GM23338 (cell line): ENCODE measurements at regions not wholly inside any gene's neighbourhood (a gene's known extent, or its start where the extent isn't known, plus 50 kb on each side); places are given as distances from the start of the nearest gene placed in this dataset.

Experiments
- ATAC-seq: fragments of 200-7000 bp; cut with Tn5 transposase; 3 replicates; pipeline ENCODE4 v1.9.1; 2020
- DNase-seq: peaks from one replicate; pipeline ENCODE4 v3.0.0-alpha.2; 2015; ENCODE audit warnings: low spot score
- H2AFZ ChIP-seq: fragments of 200-600 bp; sonication (generic); 2 replicates; pipeline ENCODE4 v1.8.0; 2016; ENCODE audit warnings: antibody characterized with exemption, mild to moderate bottlenecking, moderate library complexity
- H3F3A ChIP-seq: fragments of 200-600 bp; sonication (generic); replicated peaks from 2 replicates; pipeline ENCODE4 v1.8.0; 2017; ENCODE audit warnings: antibody characterized with exemption, mixed run types, low read depth
- H3K27ac ChIP-seq: fragments of 200-600 bp; sonication (generic); 2 replicates; pipeline ENCODE4 v1.6.1; 2016; ENCODE audit warnings: low read depth
- H3K27me3 ChIP-seq: fragments of 200-600 bp; sonication (generic); 2 replicates; pipeline ENCODE4 v1.8.0; 2016; ENCODE audit warnings: mild to moderate bottlenecking, mixed run types, moderate library complexity; ENCODE audit not compliant: insufficient read depth
- H3K36me3 ChIP-seq: fragments of 200-600 bp; sonication (generic); 2 replicates; pipeline ENCODE4 v1.8.0; 2016; ENCODE audit warnings: mild to moderate bottlenecking; ENCODE audit not compliant: insufficient read depth
- H3K4me1 ChIP-seq: fragments of 200-600 bp; sonication (generic); 2 replicates; pipeline ENCODE4 v1.8.0; 2016; ENCODE audit warnings: mild to moderate bottlenecking, moderate library complexity; ENCODE audit not compliant: insufficient read depth
- H3K4me2 ChIP-seq: fragments of 200-600 bp; sonication (generic); 2 replicates; pipeline ENCODE4 v1.7.1; 2017; ENCODE audit warnings: mixed run types
- H3K4me3 ChIP-seq: fragments of 200-600 bp; sonication (generic); 2 replicates; pipeline ENCODE4 v1.6.1; 2016; ENCODE audit warnings: mixed run types
- H3K79me2 ChIP-seq: fragments of 200-600 bp; sonication (generic); replicated peaks from 2 replicates; pipeline ENCODE4 v1.8.0; 2017; ENCODE audit warnings: mild to moderate bottlenecking; ENCODE audit not compliant: insufficient read depth
- H3K9me2 ChIP-seq: fragments of 200-600 bp; sonication (generic); 2 replicates; pipeline ENCODE4 v1.8.0; 2017; ENCODE audit not compliant: insufficient read depth
- H4K20me1 ChIP-seq: fragments of 200-600 bp; sonication (generic); replicated peaks from 2 replicates; pipeline ENCODE4 v1.8.0; 2017; ENCODE audit warnings: mild to moderate bottlenecking; ENCODE audit not compliant: insufficient read depth
- H3K27ac Mint-ChIP-seq: 2 replicates; pipeline ENCODE4 v1.8.0; 2020; ENCODE audit warnings: inconsistent platforms, mild to moderate bottlenecking, moderate library complexity, mixed read lengths
- H3K27me3 Mint-ChIP-seq: 3 replicates; pipeline ENCODE4 v1.8.0; 2022; ENCODE audit warnings: low read depth, mild to moderate bottlenecking, moderate library complexity, mixed read lengths, inconsistent platforms; ENCODE audit not compliant: insufficient read depth, poor library complexity
- H3K36me3 Mint-ChIP-seq: 3 replicates; pipeline ENCODE4 v1.8.0; 2021; ENCODE audit warnings: low read depth, mild to moderate bottlenecking, inconsistent platforms, moderate library complexity, mixed read lengths
- H3K4me1 Mint-ChIP-seq: 3 replicates; pipeline ENCODE4 v1.8.0; 2020; ENCODE audit warnings: mild to moderate bottlenecking, inconsistent platforms, mixed read lengths
- H3K4me3 Mint-ChIP-seq: 3 replicates; pipeline ENCODE4 v1.8.0; 2021; ENCODE audit warnings: moderate library complexity, mild to moderate bottlenecking, inconsistent platforms, mixed read lengths
- H3K9me3 Mint-ChIP-seq: 3 replicates; pipeline ENCODE4 v1.8.0; 2020; ENCODE audit warnings: moderate library complexity, mild to moderate bottlenecking, inconsistent platforms, mixed read lengths
- CREB1 ChIP-seq: fragments of 250-450 bp; sonication (Bioruptor Pico); IDR thresholded peaks from 2 replicates; pipeline ENCODE4 v1.5.0; 2020; ENCODE audit warnings: low read depth, mild to moderate bottlenecking, moderate library complexity
- JUNB ChIP-seq: IDR thresholded peaks from one replicate; pipeline ENCODE4 v1.6.1; 2016; ENCODE audit warnings: antibody characterized with exemption; ENCODE audit not compliant: unreplicated experiment
- NANOG ChIP-seq: IDR thresholded peaks from 2 replicates; pipeline ENCODE4 v1.6.1; 2016; ENCODE audit warnings: antibody characterized with exemption, borderline replicate concordance
- POLR2AphosphoS5 ChIP-seq: IDR thresholded peaks from 2 replicates; pipeline ENCODE4 v1.6.1; 2016; ENCODE audit warnings: antibody characterized with exemption, low read depth
- ZNF114 ChIP-seq: fragments of 250-450 bp; sonication (Bioruptor Pico); IDR thresholded peaks from 2 replicates; pipeline ENCODE4 v1.5.0; 2020; ENCODE audit warnings: mild to moderate bottlenecking, moderate library complexity
- TF ChIP-seq, protein P1 (sequence below): fragments of 250-450 bp; sonication (Bioruptor Pico); IDR thresholded peaks from 2 replicates; pipeline ENCODE4 v1.5.0; 2020; ENCODE audit warnings: mild to moderate bottlenecking, moderate library complexity
- TF ChIP-seq, protein P2 (sequence below): IDR thresholded peaks from one replicate; pipeline ENCODE4 v1.6.1; 2018; ENCODE audit warnings: antibody characterized with exemption; ENCODE audit not compliant: unreplicated experiment

- Histone ChIP-seq H3K27ac (no peak overlapping the region), H3K79me2 (no peaks in the 10 kb centered on the region), H3K27me3 (no peaks in the 10 kb centered on the region), H3K4me1 (peaks cover 13% of the 10 kb centered on the region), H3K4me3 (no peak overlapping the region), H3F3A (no peaks in the 10 kb centered on the region), H3K9me2 (no peaks in the 10 kb centered on the region), H3K4me2 (no peak overlapping the region), H3K36me3 (no peaks in the 10 kb centered on the region), H4K20me1 (no peaks in the 10 kb centered on the region), H2AFZ (no peak overlapping the region)
- Mint-ChIP-seq H3K4me3 (no peak overlapping the region), H3K27ac (no peak overlapping the region), H3K27me3 (peaks cover 3% of the 10 kb centered on the region), H3K9me3 (no peaks in the 10 kb centered on the region), H3K36me3 (no peaks in the 10 kb centered on the region), H3K4me1 (peaks cover 22% of the 10 kb centered on the region; the same call in 2 of the 3 replicates)
- DNase-seq (no peak), ATAC-seq (no peak)
- TF ChIP-seq POLR2AphosphoS5 = no peak
- TF ChIP-seq CREB1 (CRISPR knock-in tag) = no peak
- TF ChIP-seq NANOG = no peak
- TF ChIP-seq ZNF114 (CRISPR knock-in tag) = no peak
- no peak for TF ChIP-seq JUNB
- TF ChIP-seq, protein P1, sequence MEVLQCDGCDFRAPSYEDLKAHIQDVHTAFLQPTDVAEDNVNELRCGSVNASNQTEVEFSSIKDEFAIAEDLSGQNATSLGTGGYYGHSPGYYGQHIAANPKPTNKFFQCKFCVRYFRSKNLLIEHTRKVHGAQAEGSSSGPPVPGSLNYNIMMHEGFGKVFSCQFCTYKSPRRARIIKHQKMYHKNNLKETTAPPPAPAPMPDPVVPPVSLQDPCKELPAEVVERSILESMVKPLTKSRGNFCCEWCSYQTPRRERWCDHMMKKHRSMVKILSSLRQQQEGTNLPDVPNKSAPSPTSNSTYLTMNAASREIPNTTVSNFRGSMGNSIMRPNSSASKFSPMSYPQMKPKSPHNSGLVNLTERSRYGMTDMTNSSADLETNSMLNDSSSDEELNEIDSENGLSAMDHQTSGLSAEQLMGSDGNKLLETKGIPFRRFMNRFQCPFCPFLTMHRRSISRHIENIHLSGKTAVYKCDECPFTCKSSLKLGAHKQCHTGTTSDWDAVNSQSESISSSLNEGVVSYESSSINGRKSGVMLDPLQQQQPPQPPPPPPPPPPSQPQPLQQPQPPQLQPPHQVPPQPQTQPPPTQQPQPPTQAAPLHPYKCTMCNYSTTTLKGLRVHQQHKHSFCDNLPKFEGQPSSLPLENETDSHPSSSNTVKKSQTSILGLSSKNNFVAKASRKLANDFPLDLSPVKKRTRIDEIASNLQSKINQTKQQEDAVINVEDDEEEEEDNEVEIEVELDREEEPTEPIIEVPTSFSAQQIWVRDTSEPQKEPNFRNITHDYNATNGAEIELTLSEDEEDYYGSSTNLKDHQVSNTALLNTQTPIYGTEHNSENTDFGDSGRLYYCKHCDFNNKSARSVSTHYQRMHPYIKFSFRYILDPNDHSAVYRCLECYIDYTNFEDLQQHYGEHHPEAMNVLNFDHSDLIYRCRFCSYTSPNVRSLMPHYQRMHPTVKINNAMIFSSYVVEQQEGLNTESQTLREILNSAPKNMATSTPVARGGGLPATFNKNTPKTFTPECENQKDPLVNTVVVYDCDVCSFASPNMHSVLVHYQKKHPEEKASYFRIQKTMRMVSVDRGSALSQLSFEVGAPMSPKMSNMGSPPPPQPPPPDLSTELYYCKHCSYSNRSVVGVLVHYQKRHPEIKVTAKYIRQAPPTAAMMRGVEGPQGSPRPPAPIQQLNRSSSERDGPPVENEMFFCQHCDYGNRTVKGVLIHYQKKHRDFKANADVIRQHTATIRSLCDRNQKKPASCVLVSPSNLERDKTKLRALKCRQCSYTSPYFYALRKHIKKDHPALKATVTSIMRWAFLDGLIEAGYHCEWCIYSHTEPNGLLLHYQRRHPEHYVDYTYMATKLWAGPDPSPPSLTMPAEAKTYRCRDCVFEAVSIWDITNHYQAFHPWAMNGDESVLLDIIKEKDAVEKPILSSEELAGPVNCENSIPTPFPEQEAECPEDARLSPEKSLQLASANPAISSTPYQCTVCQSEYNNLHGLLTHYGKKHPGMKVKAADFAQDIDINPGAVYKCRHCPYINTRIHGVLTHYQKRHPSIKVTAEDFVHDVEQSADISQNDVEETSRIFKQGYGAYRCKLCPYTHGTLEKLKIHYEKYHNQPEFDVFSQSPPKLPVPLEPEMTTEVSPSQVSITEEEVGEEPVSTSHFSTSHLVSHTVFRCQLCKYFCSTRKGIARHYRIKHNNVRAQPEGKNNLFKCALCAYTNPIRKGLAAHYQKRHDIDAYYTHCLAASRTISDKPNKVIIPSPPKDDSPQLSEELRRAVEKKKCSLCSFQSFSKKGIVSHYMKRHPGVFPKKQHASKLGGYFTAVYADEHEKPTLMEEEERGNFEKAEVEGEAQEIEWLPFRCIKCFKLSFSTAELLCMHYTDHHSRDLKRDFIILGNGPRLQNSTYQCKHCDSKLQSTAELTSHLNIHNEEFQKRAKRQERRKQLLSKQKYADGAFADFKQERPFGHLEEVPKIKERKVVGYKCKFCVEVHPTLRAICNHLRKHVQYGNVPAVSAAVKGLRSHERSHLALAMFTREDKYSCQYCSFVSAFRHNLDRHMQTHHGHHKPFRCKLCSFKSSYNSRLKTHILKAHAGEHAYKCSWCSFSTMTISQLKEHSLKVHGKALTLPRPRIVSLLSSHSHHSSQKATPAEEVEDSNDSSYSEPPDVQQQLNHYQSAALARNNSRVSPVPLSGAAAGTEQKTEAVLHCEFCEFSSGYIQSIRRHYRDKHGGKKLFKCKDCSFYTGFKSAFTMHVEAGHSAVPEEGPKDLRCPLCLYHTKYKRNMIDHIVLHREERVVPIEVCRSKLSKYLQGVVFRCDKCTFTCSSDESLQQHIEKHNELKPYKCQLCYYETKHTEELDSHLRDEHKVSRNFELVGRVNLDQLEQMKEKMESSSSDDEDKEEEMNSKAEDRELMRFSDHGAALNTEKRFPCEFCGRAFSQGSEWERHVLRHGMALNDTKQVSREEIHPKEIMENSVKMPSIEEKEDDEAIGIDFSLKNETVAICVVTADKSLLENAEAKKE (CRISPR knock-in tag) = no peak
- TF ChIP-seq, protein P2, sequence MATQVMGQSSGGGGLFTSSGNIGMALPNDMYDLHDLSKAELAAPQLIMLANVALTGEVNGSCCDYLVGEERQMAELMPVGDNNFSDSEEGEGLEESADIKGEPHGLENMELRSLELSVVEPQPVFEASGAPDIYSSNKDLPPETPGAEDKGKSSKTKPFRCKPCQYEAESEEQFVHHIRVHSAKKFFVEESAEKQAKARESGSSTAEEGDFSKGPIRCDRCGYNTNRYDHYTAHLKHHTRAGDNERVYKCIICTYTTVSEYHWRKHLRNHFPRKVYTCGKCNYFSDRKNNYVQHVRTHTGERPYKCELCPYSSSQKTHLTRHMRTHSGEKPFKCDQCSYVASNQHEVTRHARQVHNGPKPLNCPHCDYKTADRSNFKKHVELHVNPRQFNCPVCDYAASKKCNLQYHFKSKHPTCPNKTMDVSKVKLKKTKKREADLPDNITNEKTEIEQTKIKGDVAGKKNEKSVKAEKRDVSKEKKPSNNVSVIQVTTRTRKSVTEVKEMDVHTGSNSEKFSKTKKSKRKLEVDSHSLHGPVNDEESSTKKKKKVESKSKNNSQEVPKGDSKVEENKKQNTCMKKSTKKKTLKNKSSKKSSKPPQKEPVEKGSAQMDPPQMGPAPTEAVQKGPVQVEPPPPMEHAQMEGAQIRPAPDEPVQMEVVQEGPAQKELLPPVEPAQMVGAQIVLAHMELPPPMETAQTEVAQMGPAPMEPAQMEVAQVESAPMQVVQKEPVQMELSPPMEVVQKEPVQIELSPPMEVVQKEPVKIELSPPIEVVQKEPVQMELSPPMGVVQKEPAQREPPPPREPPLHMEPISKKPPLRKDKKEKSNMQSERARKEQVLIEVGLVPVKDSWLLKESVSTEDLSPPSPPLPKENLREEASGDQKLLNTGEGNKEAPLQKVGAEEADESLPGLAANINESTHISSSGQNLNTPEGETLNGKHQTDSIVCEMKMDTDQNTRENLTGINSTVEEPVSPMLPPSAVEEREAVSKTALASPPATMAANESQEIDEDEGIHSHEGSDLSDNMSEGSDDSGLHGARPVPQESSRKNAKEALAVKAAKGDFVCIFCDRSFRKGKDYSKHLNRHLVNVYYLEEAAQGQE = no peak
Measured at GRCh38 chr11:79675081-79675480, 234.3 kb upstream of the TENM4 start.
